AG10803 (cell line): ENCODE measurements at regions not wholly inside any gene's neighbourhood (a gene's known extent, or its start where the extent isn't known, plus 50 kb on each side); places are given as distances from the start of the nearest gene placed in this dataset.

Experiments
- DNase-seq: peaks from one replicate; pipeline ENCODE4 v3.0.0; 2010; ENCODE audit warnings: low read depth
- H3K4me3 ChIP-seq: 2 replicates; pipeline ENCODE4 v1.5.1; 2011; ENCODE audit warnings: mild to moderate bottlenecking, low read length, control low read depth
- TF ChIP-seq, protein P1 (sequence below): conservative IDR thresholded peaks from 2 replicates; pipeline ENCODE4 v1.5.1; 2011; ENCODE audit warnings: mild to moderate bottlenecking, low read length, control low read depth, inconsistent platforms

GRCh38 chr5:111996574-111996973 is 239.6 kb upstream of the NREP start:
- no peak overlapping the region for H3K4me3 ChIP-seq
- TF ChIP-seq, protein P1, sequence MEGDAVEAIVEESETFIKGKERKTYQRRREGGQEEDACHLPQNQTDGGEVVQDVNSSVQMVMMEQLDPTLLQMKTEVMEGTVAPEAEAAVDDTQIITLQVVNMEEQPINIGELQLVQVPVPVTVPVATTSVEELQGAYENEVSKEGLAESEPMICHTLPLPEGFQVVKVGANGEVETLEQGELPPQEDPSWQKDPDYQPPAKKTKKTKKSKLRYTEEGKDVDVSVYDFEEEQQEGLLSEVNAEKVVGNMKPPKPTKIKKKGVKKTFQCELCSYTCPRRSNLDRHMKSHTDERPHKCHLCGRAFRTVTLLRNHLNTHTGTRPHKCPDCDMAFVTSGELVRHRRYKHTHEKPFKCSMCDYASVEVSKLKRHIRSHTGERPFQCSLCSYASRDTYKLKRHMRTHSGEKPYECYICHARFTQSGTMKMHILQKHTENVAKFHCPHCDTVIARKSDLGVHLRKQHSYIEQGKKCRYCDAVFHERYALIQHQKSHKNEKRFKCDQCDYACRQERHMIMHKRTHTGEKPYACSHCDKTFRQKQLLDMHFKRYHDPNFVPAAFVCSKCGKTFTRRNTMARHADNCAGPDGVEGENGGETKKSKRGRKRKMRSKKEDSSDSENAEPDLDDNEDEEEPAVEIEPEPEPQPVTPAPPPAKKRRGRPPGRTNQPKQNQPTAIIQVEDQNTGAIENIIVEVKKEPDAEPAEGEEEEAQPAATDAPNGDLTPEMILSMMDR, result no peak
- no peak for DNase-seq

DNA sequence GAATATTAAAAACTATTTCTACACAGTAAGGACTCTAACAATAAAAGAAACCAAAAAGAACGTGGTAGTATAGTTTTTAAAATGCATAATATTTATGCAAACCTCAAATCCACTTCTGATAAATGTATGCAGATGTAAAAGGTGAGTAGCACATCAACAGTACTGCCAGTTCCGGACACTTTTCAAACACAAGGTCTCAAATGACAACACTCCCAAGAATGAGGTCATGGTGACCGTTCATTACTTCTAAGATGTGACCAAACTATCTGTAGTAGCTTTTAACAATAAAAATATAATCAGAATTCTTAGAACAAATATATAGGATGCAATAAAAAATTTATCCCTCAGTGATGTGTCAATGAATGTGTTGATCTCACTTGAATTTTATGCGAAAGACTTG is 238.7 kb upstream of the NREP start:
- TF ChIP-seq, protein P1, result no peak
- DNase-seq, result no peak

GRCh38 chr5:111993242-111993641 is 236.2 kb upstream of the NREP start:
- TF ChIP-seq, protein P1, result no peak
- DNase-seq, result no peak
- H3K4me3 ChIP-seq, result no peak overlapping the region

More for the DNA sequence above, 238.7 kb upstream of the NREP start:
- no peak overlapping the region for H3K4me3 ChIP-seq

- TF ChIP-seq, protein P1, result no peak
- DNase-seq, result peak; percentile 94
- H3K4me3 ChIP-seq, result no peak overlapping the region
Measured at GRCh38 chr5:111984044-111984443, 227.1 kb upstream of the NREP start.

DNA sequence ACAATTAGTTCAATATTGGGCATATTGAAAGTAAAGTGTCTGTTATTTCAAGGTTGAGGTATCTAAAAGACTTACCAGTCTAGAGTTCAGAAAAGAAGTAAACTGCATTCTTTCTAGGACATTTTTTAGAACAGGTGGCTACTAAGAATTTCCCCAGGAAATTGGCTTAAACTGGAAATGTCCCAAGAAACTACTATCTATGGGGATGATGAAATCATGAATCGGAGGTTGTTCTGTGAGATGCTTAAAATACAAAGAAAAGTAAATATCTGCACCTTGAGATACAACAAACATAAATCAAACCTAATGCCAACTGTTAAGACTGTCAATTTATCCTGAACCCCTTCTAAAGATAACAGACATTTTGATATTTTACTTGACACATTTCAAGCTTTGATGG is 226.5 kb upstream of the NREP start:
- DNase-seq, result no peak
- H3K4me3 ChIP-seq, result no peak overlapping the region
- TF ChIP-seq, protein P1, result no peak

- DNase-seq, result no peak
- H3K4me3 ChIP-seq, result no peak overlapping the region
- TF ChIP-seq, protein P1, result no peak
Measured at GRCh38 chr5:111977436-111977829, 220.4 kb upstream of the NREP start.

DNA sequence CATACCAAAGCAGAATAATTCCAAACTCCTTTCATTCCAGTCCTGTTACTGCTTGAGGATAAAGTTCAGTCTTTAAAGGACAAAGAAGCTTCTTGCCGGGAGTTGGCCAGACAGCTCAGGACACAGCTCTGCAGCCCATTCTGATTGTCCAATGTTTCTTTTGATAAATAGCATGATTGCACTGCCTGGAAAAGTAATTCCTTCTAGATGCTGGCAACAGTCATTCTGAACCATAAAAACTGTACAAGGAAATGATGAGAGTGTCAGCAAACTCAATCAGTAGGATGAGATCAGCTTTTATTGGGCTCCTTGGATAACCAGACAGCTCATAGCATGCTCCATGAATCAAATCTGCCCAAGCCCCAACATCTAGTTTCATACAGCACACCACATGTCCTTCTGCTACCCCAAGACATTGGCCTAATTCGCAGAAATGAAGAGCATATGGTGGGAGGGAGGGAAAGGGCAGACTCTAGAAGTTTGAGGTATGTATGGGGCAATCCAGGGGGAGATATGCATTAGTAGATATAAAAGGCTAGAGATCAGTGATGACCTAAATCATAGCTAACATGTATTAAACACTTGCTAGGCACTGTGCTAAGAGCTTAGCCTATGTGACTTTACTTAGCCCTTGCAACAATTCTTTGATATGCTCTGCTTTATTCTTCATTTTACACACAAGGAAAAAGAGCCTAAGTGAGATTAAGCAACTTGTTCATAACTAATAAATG is 219.9 kb upstream of the NREP start:
- TF ChIP-seq, protein P1, result no peak
- no peak overlapping the region for H3K4me3 ChIP-seq
- peak; percentile 68 for DNase-seq
